Peyer's patch (tissue), 4 donors: ENCODE measurements at regions not wholly inside any gene's neighbourhood (a gene's known extent, or its start where the extent isn't known, plus 50 kb on each side); places are given as distances from the start of the nearest gene placed in this dataset.

Source experiments
- DNase-seq, 3 donors: peaks; one replicate each; pipeline ENCODE4 v3.0.0-alpha.2; 2017 to 2019
- H3K27ac ChIP-seq, 4 donors: fragments of 200-600 bp; sonication (generic); one replicate each; pipeline ENCODE4 v1.5.1; 2016 to 2019
- H3K27me3 ChIP-seq, 2 donors: fragments of 200-600 bp; sonication (generic); one replicate each; pipeline ENCODE4 v1.5.1; 2019
- H3K36me3 ChIP-seq, 3 donors: fragments of 200-600 bp; sonication (generic); one replicate each; pipeline ENCODE4 v1.5.1; 2016 to 2019
- H3K4me1 ChIP-seq, 4 donors: fragments of 200-600 bp; sonication (generic); one replicate each; pipeline ENCODE4 v1.5.1; 2016 to 2019
- H3K4me3 ChIP-seq, 4 donors: fragments of 200-600 bp; sonication (generic); 1 replicate in 3 of 4; 2 replicates in 1 of 4; pipeline ENCODE4 v1.5.1; 2016 to 2019; ENCODE audit warnings: mild to moderate bottlenecking in 1 of 4
- H3K9me3 ChIP-seq, 4 donors: fragments of 200-600 bp; sonication (generic); one replicate each; pipeline ENCODE4 v1.5.1; 2016 to 2019; ENCODE audit warnings: mild to moderate bottlenecking in 1 of 4
- POLR2A ChIP-seq, 2 donors: fragments of 450-650 bp; IDR thresholded peaks; one replicate each; pipeline ENCODE4 v1.5.1; 2017; ENCODE audit warnings: antibody characterized with exemption in 2 of 2, mild to moderate bottlenecking in 2 of 2, moderate library complexity in 2 of 2
- TF ChIP-seq, protein P1 (sequence below), 6 experiments: fragments of 450-650 bp in 4 of 6; fragments of 200-600 bp in 2 of 6; sonication (generic) in 1 of 6; IDR thresholded peaks; one replicate each; pipeline ENCODE4 v1.5.1; 2017 to 2019; ENCODE audit warnings: antibody characterized with exemption in 6 of 6, mild to moderate bottlenecking in 3 of 6, moderate library complexity in 1 of 6

GRCh38 chr18:70684821-70685220 lies 396.0 kb downstream of the SOCS6 start:
- no peaks in the 10 kb centered on the region for H3K4me1 ChIP-seq
- H3K27ac ChIP-seq: no peak overlapping the region
- no peaks in the 10 kb centered on the region for H3K27me3 ChIP-seq
- TF ChIP-seq POLR2A (IDR thresholded peaks at IDR 0.05): no peak
- TF ChIP-seq, protein P1, sequence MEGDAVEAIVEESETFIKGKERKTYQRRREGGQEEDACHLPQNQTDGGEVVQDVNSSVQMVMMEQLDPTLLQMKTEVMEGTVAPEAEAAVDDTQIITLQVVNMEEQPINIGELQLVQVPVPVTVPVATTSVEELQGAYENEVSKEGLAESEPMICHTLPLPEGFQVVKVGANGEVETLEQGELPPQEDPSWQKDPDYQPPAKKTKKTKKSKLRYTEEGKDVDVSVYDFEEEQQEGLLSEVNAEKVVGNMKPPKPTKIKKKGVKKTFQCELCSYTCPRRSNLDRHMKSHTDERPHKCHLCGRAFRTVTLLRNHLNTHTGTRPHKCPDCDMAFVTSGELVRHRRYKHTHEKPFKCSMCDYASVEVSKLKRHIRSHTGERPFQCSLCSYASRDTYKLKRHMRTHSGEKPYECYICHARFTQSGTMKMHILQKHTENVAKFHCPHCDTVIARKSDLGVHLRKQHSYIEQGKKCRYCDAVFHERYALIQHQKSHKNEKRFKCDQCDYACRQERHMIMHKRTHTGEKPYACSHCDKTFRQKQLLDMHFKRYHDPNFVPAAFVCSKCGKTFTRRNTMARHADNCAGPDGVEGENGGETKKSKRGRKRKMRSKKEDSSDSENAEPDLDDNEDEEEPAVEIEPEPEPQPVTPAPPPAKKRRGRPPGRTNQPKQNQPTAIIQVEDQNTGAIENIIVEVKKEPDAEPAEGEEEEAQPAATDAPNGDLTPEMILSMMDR (IDR thresholded peaks at IDR 0.05): no peak
- H3K36me3 ChIP-seq: no peaks in the 10 kb centered on the region
- no peak overlapping the region for H3K4me3 ChIP-seq
- no peaks in the 10 kb centered on the region for H3K9me3 ChIP-seq
- no peak for DNase-seq

- Histone ChIP-seq H3K27ac (no peak overlapping the region), H3K27me3 (no peaks in the 10 kb centered on the region), H3K36me3 (no peaks in the 10 kb centered on the region), H3K9me3 (no peaks in the 10 kb centered on the region), H3K4me3 (no peak overlapping the region), H3K4me1 (no peaks in the 10 kb centered on the region)
- no peak for DNase-seq
- no peak for TF ChIP-seq POLR2A (IDR thresholded peaks at IDR 0.05)
- TF ChIP-seq, protein P1 (IDR thresholded peaks at IDR 0.05): no peak
These were observed 394.4 kb downstream of the SOCS6 start for GRCh38 chr18:70683263-70683662.

DNA sequence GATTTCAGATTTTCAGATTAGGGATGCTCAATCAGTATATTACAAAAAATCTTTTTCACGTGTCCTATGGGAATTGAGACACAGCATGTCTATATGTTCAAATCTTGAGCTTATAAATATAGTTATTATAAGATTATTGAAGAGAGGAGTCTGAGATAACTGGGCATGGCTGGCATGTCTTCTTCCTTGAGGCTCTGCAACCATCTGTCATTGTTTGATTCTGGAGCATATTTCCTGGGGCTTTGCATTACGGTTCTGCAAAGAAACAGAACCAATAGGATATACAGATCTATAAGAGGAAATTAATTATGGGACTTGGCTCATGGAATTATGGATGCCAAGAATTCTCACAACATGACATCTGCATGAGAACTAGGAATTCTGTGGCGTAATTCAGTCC lies 386.1 kb downstream of the SOCS6 start:
- Histone ChIP-seq H3K27me3 (no peaks in the 10 kb centered on the region), H3K9me3 (no peaks in the 10 kb centered on the region), H3K4me3 (no peak overlapping the region), H3K4me1 (no peaks in the 10 kb centered on the region), H3K27ac (no peak overlapping the region), H3K36me3 (no peaks in the 10 kb centered on the region)
- no peak for DNase-seq
- TF ChIP-seq POLR2A (IDR thresholded peaks at IDR 0.05): no peak
- TF ChIP-seq, protein P1 (IDR thresholded peaks at IDR 0.05): no peak

- DNase-seq: no peak
- H3K9me3 ChIP-seq: peaks cover 0 to 3% (median under 1%) of the 10 kb centered on the region in 4 donors
- no peak overlapping the region for H3K27ac ChIP-seq
- H3K4me1 ChIP-seq: no peaks in the 10 kb centered on the region
- no peaks in the 10 kb centered on the region for H3K27me3 ChIP-seq
- no peaks in the 10 kb centered on the region for H3K36me3 ChIP-seq
- H3K4me3 ChIP-seq: no peak overlapping the region
- TF ChIP-seq POLR2A (IDR thresholded peaks at IDR 0.05): no peak
- TF ChIP-seq, protein P1 (IDR thresholded peaks at IDR 0.05): no peak
These were observed 385.0 kb downstream of the SOCS6 start for GRCh38 chr18:70673831-70674230.

- Histone ChIP-seq H3K36me3 (no peaks in the 10 kb centered on the region), H3K9me3 (peaks cover 0 to 3% (median 1%) of the 10 kb centered on the region in 4 donors), H3K27me3 (no peaks in the 10 kb centered on the region), H3K27ac (peak overlapping the region in 1 of 4 donors; percentile 40), H3K4me3 (no peak overlapping the region), H3K4me1 (no peaks in the 10 kb centered on the region)
- TF ChIP-seq, protein P1 (IDR thresholded peaks at IDR 0.05): no peak
- no peak for TF ChIP-seq POLR2A (IDR thresholded peaks at IDR 0.05)
- no peak for DNase-seq
These were observed 383.7 kb downstream of the SOCS6 start for GRCh38 chr18:70672581-70672980.
